Fibroblast of mammary gland (primary cell): ENCODE measurements at regions not wholly inside any gene's neighbourhood (a gene's known extent, or its start where the extent isn't known, plus 50 kb on each side); places are given as distances from the start of the nearest gene placed in this dataset.
A peak's percentile ranks its signal among the peaks of the same experiment; 100 is the strongest.

Experiments used
- DNase-seq: peaks from one replicate; pipeline ENCODE4 v3.0.0-alpha.2; 2010; ENCODE audit warnings: low read depth
- H3K4me3 ChIP-seq: 2 replicates; pipeline ENCODE4 v1.5.1; 2011; ENCODE audit warnings: low read depth, mild to moderate bottlenecking, low read length, moderate library complexity; ENCODE audit not compliant: control insufficient read depth
- CTCF ChIP-seq: conservative IDR thresholded peaks from 2 replicates; pipeline ENCODE4 v1.5.1; 2011; ENCODE audit warnings: low read depth, low read length, inconsistent platforms; ENCODE audit not compliant: control insufficient read depth, insufficient read depth

DNA sequence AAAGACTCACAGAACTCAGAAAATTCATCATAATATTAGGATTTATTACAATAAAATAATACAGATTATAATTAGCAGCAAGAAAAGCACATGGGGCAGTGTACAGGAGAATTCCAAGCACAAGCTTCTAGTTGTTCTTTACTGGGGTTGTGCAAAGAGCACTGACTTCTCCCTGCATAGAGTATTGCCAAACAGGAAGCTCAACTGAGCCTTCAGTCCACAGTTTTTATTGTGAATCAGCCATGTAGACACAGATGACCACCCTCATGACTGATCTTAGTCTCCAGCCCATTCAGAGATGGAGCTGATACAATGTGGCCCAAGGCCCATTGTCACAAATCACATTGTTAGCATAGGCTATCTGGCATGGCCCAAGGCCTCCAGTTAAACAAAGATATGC lies 798.9 kb downstream of the KCNA4 start:
- no peak for TF ChIP-seq CTCF
- no peak overlapping the region for H3K4me3 ChIP-seq
- no peak for DNase-seq

GRCh38 chr11:29214833-29215232 lies 802.0 kb downstream of the KCNA4 start:
- no peak for TF ChIP-seq CTCF
- H3K4me3 ChIP-seq: no peak overlapping the region
- DNase-seq: peak; percentile 6

GRCh38 chr11:29211202-29211601 lies 805.6 kb downstream of the KCNA4 start:
- no peak for TF ChIP-seq CTCF
- no peak for DNase-seq
- H3K4me3 ChIP-seq: no peak overlapping the region

- H3K4me3 ChIP-seq: no peak overlapping the region
- TF ChIP-seq CTCF: no peak
- no peak for DNase-seq
Observed at GRCh38 chr11:29210426-29210825, 806.4 kb downstream of the KCNA4 start.

- DNase-seq: no peak
- no peak overlapping the region for H3K4me3 ChIP-seq
- no peak for TF ChIP-seq CTCF
Observed at GRCh38 chr11:29208117-29208516, 808.7 kb downstream of the KCNA4 start.

DNA sequence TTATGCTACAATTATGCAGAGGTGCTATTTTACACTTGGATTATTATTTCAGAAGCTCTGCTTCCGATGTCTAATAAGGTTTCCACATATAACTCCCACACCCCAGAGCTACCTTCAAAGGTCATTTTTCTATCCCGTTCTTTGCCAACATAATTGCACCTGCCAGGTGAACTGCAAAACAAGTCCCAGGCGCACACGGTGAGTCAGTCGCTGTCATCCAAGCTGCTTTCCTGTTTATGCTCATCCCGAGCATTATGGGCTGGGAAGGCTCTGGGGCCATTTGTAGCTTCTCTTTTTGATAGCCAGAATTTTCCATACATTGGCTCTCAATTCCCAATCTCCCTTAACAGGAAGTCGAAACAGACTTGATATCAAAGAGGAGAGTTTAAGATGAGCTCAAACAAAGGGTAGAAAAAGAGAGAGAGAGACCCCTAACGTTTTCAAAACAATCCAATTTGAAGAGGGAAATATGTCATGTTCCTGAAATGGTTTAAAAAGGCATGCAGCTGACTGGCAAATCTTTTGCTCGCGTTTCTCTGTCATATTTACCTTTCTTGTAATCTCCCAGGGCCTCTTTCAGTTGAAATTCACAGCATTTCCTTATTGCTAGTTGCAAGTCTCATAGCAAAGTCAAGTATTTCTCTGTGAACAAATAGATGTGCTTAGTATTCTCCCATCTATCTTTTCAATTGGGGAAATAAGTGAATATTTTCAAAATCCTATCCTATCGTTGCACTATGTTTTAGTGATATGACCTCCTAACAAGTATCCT lies 815.9 kb downstream of the KCNA4 start:
- no peak overlapping the region for H3K4me3 ChIP-seq
- TF ChIP-seq CTCF: no peak
- no peak for DNase-seq

DNA sequence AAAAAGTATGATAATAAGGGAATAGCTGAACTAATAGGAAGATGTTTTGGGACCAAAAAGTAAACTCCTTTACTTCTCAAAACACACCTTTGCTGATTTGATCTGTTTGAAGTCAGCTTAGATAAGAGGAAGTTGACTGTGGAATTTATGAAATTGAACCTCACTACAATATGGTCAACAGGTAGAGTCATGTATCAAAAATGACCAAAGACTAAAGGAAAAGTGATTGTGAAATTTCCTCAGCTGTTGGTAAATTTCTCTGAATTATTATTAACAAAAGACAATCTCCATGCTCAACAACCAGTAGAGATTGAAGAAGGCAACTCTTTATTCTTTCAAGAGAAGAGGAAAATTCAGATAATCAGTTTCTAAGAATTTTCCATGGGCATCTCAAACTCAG lies 826.5 kb downstream of the KCNA4 start:
- TF ChIP-seq CTCF: no peak
- H3K4me3 ChIP-seq: no peak overlapping the region
- DNase-seq: no peak
